ACHN (cell line): ENCODE measurements at regions not wholly inside any gene's neighbourhood (a gene's known extent, or its start where the extent isn't known, plus 50 kb on each side); places are given as distances from the start of the nearest gene placed in this dataset.

Source experiments
- DNase-seq: peaks from one replicate; pipeline ENCODE4 v3.0.0-alpha.2; 2015
- in situ Hi-C: cut with HindIII; loops from 2 replicates; pipeline ENCODE4 v1.10.0; 2017; ENCODE audit warnings: low sequenced_read_pairs, low pct_ligation_motif_present, low pct_unique_long_range_greater_than_20kb

GRCh38 chr18:61236356-61237057 is 96.7 kb upstream of the CDH20 start:
- in situ Hi-C loops = no loop called here

GRCh38 chr18:61237529-61237928 is 95.7 kb upstream of the CDH20 start:
- no peak for DNase-seq
- in situ Hi-C loops = no loop called here

More at GRCh38 chr18:61236356-61237057, 96.7 kb upstream of the CDH20 start:
- DNase-seq = no peak

- in situ Hi-C loops = no loop called here
- DNase-seq = no peak
Observed at GRCh38 chr18:61239051-61239450, 94.2 kb upstream of the CDH20 start.

GRCh38 chr18:61241260-61241853 is 91.9 kb upstream of the CDH20 start:
- no peak for DNase-seq
- in situ Hi-C loops = no loop called here

- in situ Hi-C loops = no loop called here
- no peak for DNase-seq
Observed at GRCh38 chr18:61244632-61245031, 88.6 kb upstream of the CDH20 start.

GRCh38 chr18:61245276-61245675 is 88.0 kb upstream of the CDH20 start:
- DNase-seq = no peak
- in situ Hi-C loops = no loop called here

GRCh38 chr18:61248589-61248988 is 84.6 kb upstream of the CDH20 start:
- no peak for DNase-seq
- in situ Hi-C loops = no loop called here

- in situ Hi-C loops = no loop called here
- DNase-seq = no peak
Observed at GRCh38 chr18:61256291-61256690, 76.9 kb upstream of the CDH20 start.

GRCh38 chr18:61261870-61262269 is 71.4 kb upstream of the CDH20 start:
- in situ Hi-C loops = no loop called here
- DNase-seq = no peak

DNA sequence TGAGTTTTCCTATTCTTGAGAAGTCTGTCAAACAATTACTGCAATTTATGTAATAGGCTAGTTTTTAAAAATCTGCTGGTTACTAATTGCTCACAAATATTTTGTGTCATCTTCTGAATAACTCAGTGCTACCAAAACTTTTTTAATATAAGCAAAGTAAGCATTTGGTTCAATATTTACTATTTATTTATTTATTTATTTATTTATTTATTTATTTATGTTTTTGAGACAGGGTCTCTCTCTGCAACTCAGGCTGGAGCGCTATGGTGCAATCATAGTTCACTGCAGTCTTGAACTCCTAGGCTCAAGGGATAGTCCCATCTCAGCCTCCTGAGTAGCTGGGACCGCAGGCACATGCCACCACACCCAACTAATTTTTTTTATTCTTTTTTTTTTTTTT is 60.4 kb upstream of the CDH20 start:
- in situ Hi-C loops = no loop called here
- DNase-seq = no peak

DNA sequence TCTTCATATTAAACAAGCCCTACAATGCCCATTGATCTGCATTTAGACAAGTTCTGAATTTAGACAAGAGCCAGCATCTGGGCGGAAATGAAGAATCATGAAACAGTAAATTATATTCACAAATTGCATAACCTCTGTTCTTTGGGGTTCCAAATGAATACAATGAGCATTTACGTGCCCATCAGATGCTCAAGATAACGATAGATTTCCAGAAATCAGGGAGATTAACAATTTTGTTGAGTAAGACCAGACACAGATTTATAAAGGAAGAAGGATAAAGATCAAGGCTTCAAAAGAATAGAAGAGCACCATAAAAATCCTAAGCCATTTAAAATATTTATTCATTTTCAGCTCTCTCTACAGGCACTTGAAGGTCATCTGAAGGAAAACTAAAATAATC is 59.7 kb upstream of the CDH20 start:
- in situ Hi-C loops = no loop called here
- DNase-seq = no peak

DNA sequence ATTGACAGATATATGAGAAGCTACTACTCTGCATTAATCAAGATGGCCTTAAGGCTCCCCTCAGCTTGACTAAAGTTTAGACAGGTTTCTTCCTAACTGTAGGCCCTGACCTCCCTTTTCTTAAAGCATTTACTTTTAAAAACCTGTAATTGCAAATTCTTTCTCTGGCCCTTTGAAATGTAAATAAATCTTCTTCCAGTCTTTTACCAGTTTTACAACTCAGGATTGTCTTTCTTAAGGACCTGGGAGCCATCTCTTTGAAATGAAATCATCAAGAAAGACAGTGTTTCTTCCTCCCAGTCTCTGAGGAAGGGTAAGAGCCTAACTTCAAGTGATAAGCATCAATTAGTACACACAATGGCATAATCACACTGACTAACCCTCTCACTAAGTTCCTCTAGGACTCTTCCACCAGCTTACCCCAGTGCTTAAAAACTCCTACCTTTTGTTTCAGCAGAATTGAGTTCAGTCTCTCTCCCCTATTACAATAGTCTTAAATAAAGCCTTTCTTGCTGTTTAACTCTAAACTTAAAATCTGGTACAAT is 58.7 kb upstream of the CDH20 start:
- DNase-seq = no peak
- in situ Hi-C loops = no loop called here

DNA sequence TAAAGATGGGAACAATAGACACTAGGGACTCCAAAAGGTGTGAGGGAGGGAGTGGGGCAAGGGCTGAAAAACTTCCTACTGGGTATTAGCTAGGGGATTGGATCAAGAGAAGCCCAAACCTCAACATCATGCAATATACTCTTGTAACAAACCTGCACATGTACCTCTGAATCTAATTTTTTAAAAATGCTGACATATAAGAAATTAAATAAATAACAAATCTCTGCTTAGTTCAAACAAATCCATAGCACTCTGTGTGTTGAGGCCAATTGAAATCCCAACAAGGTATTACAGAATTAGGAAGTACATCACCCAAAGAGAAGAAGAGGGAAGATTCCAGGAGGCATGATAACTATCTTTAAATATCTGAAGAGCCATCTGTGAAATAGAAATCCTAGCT is 55.4 kb upstream of the CDH20 start:
- in situ Hi-C loops = no loop called here
- DNase-seq = no peak

DNA sequence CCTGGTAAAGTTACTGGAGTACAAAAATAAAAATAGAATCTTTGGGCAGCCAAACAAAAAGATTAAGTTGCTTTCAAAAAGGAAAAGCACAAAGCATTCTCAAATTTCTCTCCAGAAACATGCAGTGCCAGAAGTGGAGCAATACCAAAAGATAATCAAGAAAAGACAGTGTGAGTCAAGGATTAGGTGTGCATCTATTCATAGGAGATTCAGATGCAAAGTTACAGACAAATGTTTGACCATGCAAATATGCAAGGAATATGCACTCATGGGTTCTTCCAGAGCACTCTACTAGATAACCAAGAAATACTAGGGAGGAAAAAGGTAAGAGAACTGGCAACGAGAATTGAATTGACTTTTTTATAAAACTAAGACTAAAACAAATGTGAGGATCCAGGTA is 51.8 kb upstream of the CDH20 start:
- no peak for DNase-seq
- in situ Hi-C loops = no loop called here

GRCh38 chr18:61282926-61283325 is 50.3 kb upstream of the CDH20 start:
- in situ Hi-C loops = no loop called here
- DNase-seq = no peak
